HAP-1 (cell line): ENCODE measurements at regions not wholly inside any gene's neighbourhood (a gene's known extent, or its start where the extent isn't known, plus 50 kb on each side); places are given as distances from the start of the nearest gene placed in this dataset.
"Not testable (repeated sequence)": the region's sequence is repeated elsewhere in the genome, so short reads cannot be mapped to it uniquely, and the experiment has no call there.

Experiments
- DNase-seq, 2 experiments: peaks; one replicate each; pipeline ENCODE4 v3.0.0-alpha.2; 2016 to 2020; ENCODE audit warnings: low spot score in 2 of 2
- H3K27me3 ChIP-seq: fragments of 250-450 bp; sonication (Bioruptor Pico); 2 replicates; pipeline ENCODE4 v1.5.1; 2020; ENCODE audit warnings: low read depth, mild to moderate bottlenecking, moderate library complexity
- H3K36me3 ChIP-seq: fragments of 250-450 bp; sonication (Bioruptor Pico); replicated peaks from 2 replicates; pipeline ENCODE4 v1.5.1; 2020; ENCODE audit warnings: mild to moderate bottlenecking
- H3K4me1 ChIP-seq: fragments of 250-450 bp; sonication (Bioruptor Pico); 2 replicates; pipeline ENCODE4 v1.5.1; 2020; ENCODE audit warnings: mild to moderate bottlenecking
- H3K4me3 ChIP-seq: fragments of 250-450 bp; sonication (Bioruptor Pico); 2 replicates; pipeline ENCODE4 v1.5.1; 2020; ENCODE audit warnings: mild to moderate bottlenecking, moderate library complexity
- H3K9me3 ChIP-seq: fragments of 250-450 bp; sonication (Bioruptor Pico); 2 replicates; pipeline ENCODE4 v1.5.1; 2020; ENCODE audit warnings: mild to moderate bottlenecking, moderate library complexity
- in situ Hi-C: fragments of 300-500 bp; cut with MboI; formaldehyde crosslinking; loops from 3 replicates; pipeline ENCODE4 v1.14.3; 2020; ENCODE audit warnings: low sequenced_read_pairs, inconsistent platforms, mixed read lengths

GRCh38 chr15:25170113-25170731 lies 215.4 kb downstream of the SNRPN start:
- DNase-seq = peak in 1 of 2 experiments; percentile 1
- H3K27me3 ChIP-seq = no peaks in the 10 kb centered on the region
- in situ Hi-C loops = no loop called here
- no peaks in the 10 kb centered on the region for H3K9me3 ChIP-seq
- no peaks in the 10 kb centered on the region for H3K36me3 ChIP-seq
- no peak overlapping the region for H3K4me3 ChIP-seq
- no peaks in the 10 kb centered on the region for H3K4me1 ChIP-seq

GRCh38 chr15:25170781-25171110 lies 216.0 kb downstream of the SNRPN start:
- in situ Hi-C loops = no loop called here
- no peak for DNase-seq
- Histone ChIP-seq H3K4me1 (no peaks in the 10 kb centered on the region), H3K9me3 (no peaks in the 10 kb centered on the region), H3K4me3 (no peak overlapping the region), H3K27me3 (no peaks in the 10 kb centered on the region), H3K36me3 (no peaks in the 10 kb centered on the region)

- peak in 1 of 2 experiments; percentile 3 for DNase-seq
- no peaks in the 10 kb centered on the region for H3K36me3 ChIP-seq
- no peaks in the 10 kb centered on the region for H3K27me3 ChIP-seq
- H3K9me3 ChIP-seq = no peaks in the 10 kb centered on the region
- H3K4me3 ChIP-seq = no peak overlapping the region
- in situ Hi-C loops = no loop called here
- no peaks in the 10 kb centered on the region for H3K4me1 ChIP-seq
These were observed 216.5 kb downstream of the SNRPN start for GRCh38 chr15:25171111-25171811.

- no peak overlapping the region for H3K4me3 ChIP-seq
- H3K4me1 ChIP-seq = no peaks in the 10 kb centered on the region
- in situ Hi-C loops = no loop called here
- no peaks in the 10 kb centered on the region for H3K27me3 ChIP-seq
- no peaks in the 10 kb centered on the region for H3K36me3 ChIP-seq
- DNase-seq = no peak
- H3K9me3 ChIP-seq = no peaks in the 10 kb centered on the region
These were observed 217.3 kb downstream of the SNRPN start for GRCh38 chr15:25171856-25172687.

GRCh38 chr15:25172691-25173090 lies 217.9 kb downstream of the SNRPN start:
- Histone ChIP-seq H3K27me3 (no peaks in the 10 kb centered on the region), H3K4me3 (no peak overlapping the region), H3K4me1 (no peaks in the 10 kb centered on the region), H3K9me3 (no peaks in the 10 kb centered on the region), H3K36me3 (no peaks in the 10 kb centered on the region)
- in situ Hi-C loops = no loop called here
- DNase-seq = no peak

GRCh38 chr15:25173241-25174028 lies 218.6 kb downstream of the SNRPN start:
- H3K27me3 ChIP-seq = no peaks in the 10 kb centered on the region
- DNase-seq = no peak
- in situ Hi-C loops = no loop called here
- H3K4me3 ChIP-seq = no peak overlapping the region
- H3K36me3 ChIP-seq = no peaks in the 10 kb centered on the region
- no peaks in the 10 kb centered on the region for H3K4me1 ChIP-seq
- no peaks in the 10 kb centered on the region for H3K9me3 ChIP-seq

GRCh38 chr15:25174149-25174548 lies 219.4 kb downstream of the SNRPN start:
- H3K27me3 ChIP-seq, H3K4me3 ChIP-seq, in situ Hi-C loops, H3K9me3 ChIP-seq, H3K4me1 ChIP-seq, H3K36me3 ChIP-seq: not testable (repeated sequence)
- peak in 1 of 2 experiments; percentile 3 for DNase-seq

GRCh38 chr15:25175033-25175788 lies 220.4 kb downstream of the SNRPN start:
- no peaks in the 10 kb centered on the region for H3K36me3 ChIP-seq
- no peaks in the 10 kb centered on the region for H3K4me1 ChIP-seq
- DNase-seq = peak in 1 of 2 experiments; percentile 3
- H3K4me3 ChIP-seq = no peak overlapping the region
- H3K27me3 ChIP-seq = no peaks in the 10 kb centered on the region
- no peaks in the 10 kb centered on the region for H3K9me3 ChIP-seq
- in situ Hi-C loops = no loop called here

- in situ Hi-C loops = no loop called here
- H3K4me3 ChIP-seq = no peak overlapping the region
- no peaks in the 10 kb centered on the region for H3K9me3 ChIP-seq
- no peaks in the 10 kb centered on the region for H3K27me3 ChIP-seq
- H3K36me3 ChIP-seq = no peaks in the 10 kb centered on the region
- no peak for DNase-seq
- H3K4me1 ChIP-seq = no peaks in the 10 kb centered on the region
These were observed 221.2 kb downstream of the SNRPN start for GRCh38 chr15:25175789-25176615.

GRCh38 chr15:25176616-25176923 lies 221.8 kb downstream of the SNRPN start:
- H3K4me3 ChIP-seq = no peak overlapping the region
- H3K4me1 ChIP-seq = no peaks in the 10 kb centered on the region
- H3K9me3 ChIP-seq = no peaks in the 10 kb centered on the region
- no peaks in the 10 kb centered on the region for H3K27me3 ChIP-seq
- no peaks in the 10 kb centered on the region for H3K36me3 ChIP-seq
- peak in 1 of 2 experiments; percentile 3 for DNase-seq
- in situ Hi-C loops = no loop called here

- H3K27me3 ChIP-seq = no peaks in the 10 kb centered on the region
- H3K36me3 ChIP-seq = no peaks in the 10 kb centered on the region
- peak in 1 of 2 experiments; percentile 3 for DNase-seq
- H3K4me1 ChIP-seq = no peaks in the 10 kb centered on the region
- no peak overlapping the region for H3K4me3 ChIP-seq
- no peaks in the 10 kb centered on the region for H3K9me3 ChIP-seq
- in situ Hi-C loops = no loop called here
These were observed 222.5 kb downstream of the SNRPN start for GRCh38 chr15:25176991-25177954.
